ENCODE measurements at regions not wholly inside any gene's neighbourhood (a gene's known extent, or its start where the extent isn't known, plus 50 kb on each side); places are given as distances from the start of the nearest gene placed in this dataset.

GRCh38 chr11:134482865-134483264 is 70.8 kb upstream of the B3GAT1 start:
- TF ChIP-seq CTCF (IDR thresholded peaks at IDR 0.05; ENCODE audit: insufficient read depth, low read depth, low read length) (no peak), EZH2 (IDR thresholded peaks at IDR 0.05; ENCODE audit: insufficient read depth, low read length) (no peak)

All from astrocyte (in vitro differentiated cells and primary cell).